BLaER1 (cell line): ENCODE measurements at regions not wholly inside any gene's neighbourhood (a gene's known extent, or its start where the extent isn't known, plus 50 kb on each side); places are given as distances from the start of the nearest gene placed in this dataset.

Experiments used
- H3K27ac ChIP-seq: shearing (Covaris generic); formaldehyde crosslinking; 2 replicates; pipeline ENCODE4 v1.8.1; 2022
- H3K27me3 ChIP-seq: shearing (Covaris generic); formaldehyde crosslinking; 2 replicates; pipeline ENCODE4 v1.8.1; 2022
- H3K36me3 ChIP-seq: shearing (Covaris generic); formaldehyde crosslinking; 2 replicates; pipeline ENCODE4 v1.8.1; 2022
- H3K4me1 ChIP-seq: shearing (Covaris generic); formaldehyde crosslinking; 2 replicates; pipeline ENCODE4 v1.8.1; 2022
- H3K4me2 ChIP-seq: shearing (Covaris generic); formaldehyde crosslinking; 2 replicates; pipeline ENCODE4 v1.8.1; 2022
- H3K4me3 ChIP-seq: shearing (Covaris generic); formaldehyde crosslinking; 2 replicates; pipeline ENCODE4 v1.8.1; 2022
- H3K9ac ChIP-seq: shearing (Covaris generic); formaldehyde crosslinking; 2 replicates; pipeline ENCODE4 v1.8.1; 2022
- H3K9me3 ChIP-seq: shearing (Covaris generic); formaldehyde crosslinking; 2 replicates; pipeline ENCODE4 v1.8.1; 2022
- H4K20me1 ChIP-seq: shearing (Covaris generic); formaldehyde crosslinking; 2 replicates; pipeline ENCODE4 v1.8.1; 2022
- Cebpa-rat ChIP-seq: shearing (Covaris generic); IDR thresholded peaks from 2 replicates; pipeline ENCODE4 v1.8.1; 2022

GRCh38 chr19:30634996-30635975, 263.1 kb downstream of the ZNF536 start:
- no peak overlapping the region for H3K4me3 ChIP-seq
- H3K9me3 ChIP-seq: peaks cover 8% of the 10 kb centered on the region; the same call in 1 of the 2 replicates
- no peaks in the 10 kb centered on the region for H3K27me3 ChIP-seq
- H3K27ac ChIP-seq: no peak overlapping the region
- no peak overlapping the region for H3K4me2 ChIP-seq
- H4K20me1 ChIP-seq: no peaks in the 10 kb centered on the region
- TF ChIP-seq Cebpa-rat: no peak
- H3K4me1 ChIP-seq: no peaks in the 10 kb centered on the region
- H3K9ac ChIP-seq: no peak overlapping the region
- no peaks in the 10 kb centered on the region for H3K36me3 ChIP-seq

GRCh38 chr19:30634131-30634830, 262.1 kb downstream of the ZNF536 start:
- no peaks in the 10 kb centered on the region for H4K20me1 ChIP-seq
- no peak overlapping the region for H3K4me2 ChIP-seq
- TF ChIP-seq Cebpa-rat: no peak
- no peaks in the 10 kb centered on the region for H3K36me3 ChIP-seq
- H3K27ac ChIP-seq: no peak overlapping the region
- H3K4me3 ChIP-seq: no peak overlapping the region
- H3K9ac ChIP-seq: no peak overlapping the region
- peaks cover 8% of the 10 kb centered on the region; the same call in 1 of the 2 replicates for H3K9me3 ChIP-seq
- no peaks in the 10 kb centered on the region for H3K4me1 ChIP-seq
- H3K27me3 ChIP-seq: no peaks in the 10 kb centered on the region

GRCh38 chr19:30631033-30631370, 258.8 kb downstream of the ZNF536 start:
- no peaks in the 10 kb centered on the region for H3K4me1 ChIP-seq
- no peaks in the 10 kb centered on the region for H3K36me3 ChIP-seq
- H4K20me1 ChIP-seq: no peaks in the 10 kb centered on the region
- H3K9me3 ChIP-seq: no peaks in the 10 kb centered on the region
- H3K27ac ChIP-seq: no peak overlapping the region
- H3K4me2 ChIP-seq: no peak overlapping the region
- no peak for TF ChIP-seq Cebpa-rat
- H3K4me3 ChIP-seq: no peak overlapping the region
- H3K27me3 ChIP-seq: no peaks in the 10 kb centered on the region
- H3K9ac ChIP-seq: no peak overlapping the region

GRCh38 chr19:30630289-30631032, 258.3 kb downstream of the ZNF536 start:
- no peak overlapping the region for H3K4me2 ChIP-seq
- no peaks in the 10 kb centered on the region for H4K20me1 ChIP-seq
- no peak overlapping the region for H3K9ac ChIP-seq
- no peaks in the 10 kb centered on the region for H3K27me3 ChIP-seq
- no peaks in the 10 kb centered on the region for H3K36me3 ChIP-seq
- H3K4me1 ChIP-seq: no peaks in the 10 kb centered on the region
- no peaks in the 10 kb centered on the region for H3K9me3 ChIP-seq
- no peak overlapping the region for H3K4me3 ChIP-seq
- TF ChIP-seq Cebpa-rat: no peak
- H3K27ac ChIP-seq: no peak overlapping the region

- Histone ChIP-seq H3K4me1 (no peaks in the 10 kb centered on the region), H3K4me2 (no peak overlapping the region), H3K27ac (no peak overlapping the region), H3K27me3 (no peaks in the 10 kb centered on the region), H3K9me3 (peaks cover 6% of the 10 kb centered on the region), H4K20me1 (no peaks in the 10 kb centered on the region), H3K4me3 (no peak overlapping the region), H3K36me3 (no peaks in the 10 kb centered on the region), H3K9ac (no peak overlapping the region)
- TF ChIP-seq Cebpa-rat: no peak
Measured at GRCh38 chr19:30629086-30629485, 256.9 kb downstream of the ZNF536 start.

- H3K36me3 ChIP-seq: no peaks in the 10 kb centered on the region
- H3K9me3 ChIP-seq: peaks cover 21% of the 10 kb centered on the region
- no peak overlapping the region for H3K9ac ChIP-seq
- H3K4me2 ChIP-seq: no peak overlapping the region
- H3K4me1 ChIP-seq: no peaks in the 10 kb centered on the region
- H3K27me3 ChIP-seq: no peaks in the 10 kb centered on the region
- TF ChIP-seq Cebpa-rat: no peak
- no peak overlapping the region for H3K4me3 ChIP-seq
- H4K20me1 ChIP-seq: no peaks in the 10 kb centered on the region
- no peak overlapping the region for H3K27ac ChIP-seq
Measured at GRCh38 chr19:30626626-30626966, 254.4 kb downstream of the ZNF536 start.

- no peaks in the 10 kb centered on the region for H4K20me1 ChIP-seq
- no peak for TF ChIP-seq Cebpa-rat
- no peak overlapping the region for H3K9ac ChIP-seq
- H3K27ac ChIP-seq: no peak overlapping the region
- H3K4me1 ChIP-seq: no peaks in the 10 kb centered on the region
- no peaks in the 10 kb centered on the region for H3K27me3 ChIP-seq
- no peak overlapping the region for H3K4me3 ChIP-seq
- peaks cover 21% of the 10 kb centered on the region for H3K9me3 ChIP-seq
- no peaks in the 10 kb centered on the region for H3K36me3 ChIP-seq
- no peak overlapping the region for H3K4me2 ChIP-seq
Measured at GRCh38 chr19:30625947-30626625, 253.9 kb downstream of the ZNF536 start.

- TF ChIP-seq Cebpa-rat: no peak
- no peaks in the 10 kb centered on the region for H3K4me1 ChIP-seq
Measured at GRCh38 chr19:30622276-30622675, 250.1 kb downstream of the ZNF536 start.

GRCh38 chr19:30621326-30621920, 249.2 kb downstream of the ZNF536 start:
- H3K36me3 ChIP-seq: no peaks in the 10 kb centered on the region
- H3K9me3 ChIP-seq: peaks cover 21% of the 10 kb centered on the region

More at GRCh38 chr19:30622276-30622675, 250.1 kb downstream of the ZNF536 start:
- no peaks in the 10 kb centered on the region for H3K27me3 ChIP-seq
- H3K9me3 ChIP-seq: peaks cover 21% of the 10 kb centered on the region
- no peak overlapping the region for H3K4me3 ChIP-seq
- no peaks in the 10 kb centered on the region for H3K36me3 ChIP-seq
- H4K20me1 ChIP-seq: no peaks in the 10 kb centered on the region
- no peak overlapping the region for H3K4me2 ChIP-seq
- H3K9ac ChIP-seq: no peak overlapping the region
- H3K27ac ChIP-seq: no peak overlapping the region

More at GRCh38 chr19:30621326-30621920, 249.2 kb downstream of the ZNF536 start:
- H3K9ac ChIP-seq: no peak overlapping the region
- H3K27me3 ChIP-seq: no peaks in the 10 kb centered on the region
- no peak overlapping the region for H3K4me2 ChIP-seq
- H3K4me1 ChIP-seq: no peaks in the 10 kb centered on the region
- no peak overlapping the region for H3K27ac ChIP-seq
- TF ChIP-seq Cebpa-rat: no peak
- H4K20me1 ChIP-seq: no peaks in the 10 kb centered on the region
- H3K4me3 ChIP-seq: no peak overlapping the region
